T47D (cell line): ENCODE measurements at regions not wholly inside any gene's neighbourhood (a gene's known extent, or its start where the extent isn't known, plus 50 kb on each side); places are given as distances from the start of the nearest gene placed in this dataset.
"Not testable (repeated sequence)": the region's sequence is repeated elsewhere in the genome, so short reads cannot be mapped to it uniquely, and the experiment has no call there.

ENCODE experiments used
- DNase-seq, 2 experiments: peaks; one replicate each; pipeline versions ENCODE4 v3.0.0 to v3.0.0-alpha.2; 2011 to 2012; ENCODE audit warnings: low read depth in 1 of 2, low spot score in 1 of 2
- JUND ChIP-seq: IDR thresholded peaks from 2 replicates; pipeline ENCODE4 v1.6.1; 2012; ENCODE audit warnings: low read depth
- in situ Hi-C: cut with HindIII; loops from 2 replicates; pipeline ENCODE4 v1.10.0; 2016; ENCODE audit warnings: low sequenced_read_pairs, low pct_unique_long_range_greater_than_20kb

DNA sequence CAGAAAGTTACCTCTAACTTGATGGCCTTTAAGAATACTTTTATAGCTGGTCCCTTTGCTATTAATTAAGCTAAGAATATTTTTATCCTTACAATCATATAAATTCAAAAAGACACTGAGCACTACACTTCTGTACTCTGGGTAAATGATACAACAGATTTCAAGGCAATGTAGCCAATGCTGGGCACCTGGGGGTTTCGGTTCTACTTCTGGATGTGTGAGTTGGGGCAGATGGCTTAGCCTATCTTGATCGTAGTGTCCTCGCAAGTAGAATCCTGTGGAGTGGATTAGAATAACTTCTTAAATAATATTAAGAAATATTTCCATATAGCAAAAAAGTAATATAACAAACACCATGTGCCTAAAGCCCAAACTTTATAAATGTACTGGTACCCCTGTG is 96.9 kb upstream of the NT5E start:
- in situ Hi-C loops, result no loop called here
- DNase-seq, result no peak
- TF ChIP-seq JUND, result no peak

DNA sequence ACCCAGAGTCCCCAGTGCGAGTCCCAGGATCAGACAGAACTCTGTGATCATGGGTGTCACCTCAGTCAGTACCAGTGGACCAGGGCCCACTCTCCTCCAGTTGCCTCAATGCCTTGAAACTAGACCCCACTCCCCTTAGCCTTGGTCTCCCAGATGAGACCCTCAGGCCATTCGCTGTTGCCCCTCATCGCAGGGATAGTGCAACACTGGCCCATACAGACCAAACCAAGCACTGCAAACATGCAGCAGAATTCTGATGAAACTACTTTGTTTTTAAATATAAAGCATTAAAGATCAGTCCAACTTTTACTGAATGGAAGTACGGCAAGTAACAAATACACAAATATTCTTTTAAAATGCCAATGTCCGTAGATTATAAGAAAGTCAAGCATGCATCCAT is 101.2 kb upstream of the NT5E start:
- TF ChIP-seq JUND, result no peak
- no peak for DNase-seq
- in situ Hi-C loops, result no loop called here

DNA sequence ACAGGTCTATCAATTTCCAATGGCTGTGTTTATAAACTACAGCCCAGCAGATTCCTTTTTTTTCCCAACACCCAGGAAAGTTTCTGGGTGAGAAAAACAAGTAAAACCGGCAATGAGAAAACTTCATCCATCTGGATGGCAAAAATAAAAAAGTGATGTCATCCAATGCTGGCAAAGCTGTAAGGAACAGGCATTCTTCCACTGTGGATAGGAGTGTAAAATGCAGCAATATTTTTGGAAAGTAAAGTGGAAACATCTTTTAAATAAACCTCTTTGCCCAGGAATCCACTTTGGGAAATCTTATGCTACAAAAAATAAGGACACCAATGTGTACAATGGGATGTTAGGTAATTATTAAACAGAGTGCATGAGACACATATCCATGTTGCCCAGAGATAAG is 102.1 kb upstream of the NT5E start:
- DNase-seq, result no peak
- in situ Hi-C loops, result no loop called here
- TF ChIP-seq JUND, result no peak

DNA sequence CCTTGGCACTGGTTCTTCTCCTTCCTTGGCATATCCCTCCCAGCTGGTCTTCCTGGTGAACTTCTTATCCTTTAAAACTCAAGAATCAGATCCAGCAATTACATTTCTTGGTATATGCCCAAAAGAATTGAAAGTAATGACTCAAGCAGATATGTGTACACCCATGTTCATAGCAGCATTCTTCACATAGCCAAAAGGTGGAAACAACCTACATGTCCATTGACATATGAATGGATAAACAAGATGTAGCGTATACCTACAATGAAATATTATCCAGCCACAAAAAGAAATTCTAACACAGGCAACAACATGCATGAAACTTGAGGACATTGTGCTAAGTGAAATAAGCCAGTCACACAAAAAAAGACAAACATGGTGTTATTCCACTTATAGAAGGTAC is 103.7 kb upstream of the NT5E start:
- DNase-seq, result no peak
- in situ Hi-C loops, result no loop called here
- TF ChIP-seq JUND, result no peak

DNA sequence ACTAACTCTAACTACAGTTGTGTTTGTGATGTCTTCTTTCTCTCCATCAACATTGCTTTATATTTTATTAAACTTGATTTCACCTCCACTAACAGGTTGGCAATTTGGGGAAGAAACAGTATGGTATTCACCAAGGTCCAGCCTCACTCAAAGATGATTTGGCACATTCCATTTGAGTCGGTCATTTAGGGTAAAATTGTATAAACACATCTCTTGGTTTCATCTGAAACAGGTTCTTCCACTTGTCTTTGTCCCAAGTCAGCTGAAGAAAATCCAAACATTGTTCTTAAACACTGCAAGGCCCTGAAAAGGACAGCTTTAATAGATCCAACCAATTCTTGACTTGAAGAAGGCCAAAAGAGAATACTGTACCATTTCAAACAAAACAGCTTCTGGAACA is 104.9 kb upstream of the NT5E start:
- in situ Hi-C loops, result no loop called here
- DNase-seq, result peak in 1 of 2 experiments; percentile 83
- TF ChIP-seq JUND, result no peak

DNA sequence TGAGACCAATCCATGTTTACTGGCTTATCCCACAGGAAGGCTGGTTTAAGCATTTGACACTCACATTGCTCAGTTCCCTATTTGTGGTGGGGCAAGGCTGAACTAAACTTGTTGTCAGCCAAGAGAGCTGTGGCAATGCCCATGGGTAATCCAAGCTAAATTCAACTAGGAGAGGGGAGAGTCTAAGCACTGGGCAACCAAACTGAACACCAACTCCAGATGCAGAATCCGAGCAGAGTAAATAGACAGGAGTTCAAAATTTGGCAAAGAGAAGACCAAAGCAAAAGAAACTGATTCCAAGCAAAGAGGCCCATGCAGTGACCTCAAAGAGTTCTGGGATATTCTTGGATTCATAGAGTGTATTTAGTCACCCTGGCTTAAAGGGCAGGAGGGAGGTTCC is 106.5 kb upstream of the NT5E start:
- no peak for TF ChIP-seq JUND
- no peak for DNase-seq
- in situ Hi-C loops, result no loop called here

DNA sequence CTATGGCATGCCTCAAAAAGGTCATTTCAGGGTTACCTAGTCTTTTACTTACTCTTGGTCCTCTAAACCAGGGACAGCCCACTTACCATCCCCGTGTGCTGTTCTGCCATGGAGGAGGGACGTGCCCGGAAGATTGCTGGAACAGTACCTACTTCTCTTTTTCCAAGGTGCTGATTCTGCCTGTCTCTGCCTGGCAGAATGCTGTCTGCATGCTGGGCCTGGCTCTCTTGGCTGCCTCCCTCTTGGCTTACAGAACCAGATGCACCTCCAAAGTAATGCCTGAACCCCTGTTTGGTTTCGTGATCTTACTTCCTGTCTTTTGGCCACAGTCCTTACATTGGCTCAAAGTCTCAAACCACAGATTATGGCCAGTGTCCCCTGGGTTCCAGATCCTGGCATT is 120.7 kb upstream of the NT5E start:
- in situ Hi-C loops, result no loop called here
- no peak for DNase-seq
- no peak for TF ChIP-seq JUND

DNA sequence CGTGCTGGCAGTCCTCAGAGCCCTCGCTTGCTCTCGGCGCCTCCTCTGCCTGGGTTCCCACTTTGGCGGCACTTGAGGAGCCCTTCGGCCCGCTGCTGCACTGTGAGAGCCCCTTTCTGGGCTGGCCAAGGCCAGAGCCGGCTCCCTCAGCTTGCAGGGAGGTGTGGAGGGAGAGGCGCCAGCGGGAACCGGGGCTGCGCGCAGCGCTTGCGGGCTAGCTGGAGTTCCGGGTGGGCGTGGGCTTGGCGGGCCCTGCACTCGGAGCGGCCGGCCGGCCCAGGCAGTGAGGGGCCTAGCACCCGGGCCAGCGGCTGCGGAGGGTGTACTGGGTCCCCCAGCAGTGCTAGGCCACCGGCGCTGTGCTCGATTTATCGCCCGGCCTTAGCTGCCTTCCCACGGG is 124.1 kb upstream of the NT5E start:
- in situ Hi-C loops, DNase-seq: not testable (repeated sequence)

DNA sequence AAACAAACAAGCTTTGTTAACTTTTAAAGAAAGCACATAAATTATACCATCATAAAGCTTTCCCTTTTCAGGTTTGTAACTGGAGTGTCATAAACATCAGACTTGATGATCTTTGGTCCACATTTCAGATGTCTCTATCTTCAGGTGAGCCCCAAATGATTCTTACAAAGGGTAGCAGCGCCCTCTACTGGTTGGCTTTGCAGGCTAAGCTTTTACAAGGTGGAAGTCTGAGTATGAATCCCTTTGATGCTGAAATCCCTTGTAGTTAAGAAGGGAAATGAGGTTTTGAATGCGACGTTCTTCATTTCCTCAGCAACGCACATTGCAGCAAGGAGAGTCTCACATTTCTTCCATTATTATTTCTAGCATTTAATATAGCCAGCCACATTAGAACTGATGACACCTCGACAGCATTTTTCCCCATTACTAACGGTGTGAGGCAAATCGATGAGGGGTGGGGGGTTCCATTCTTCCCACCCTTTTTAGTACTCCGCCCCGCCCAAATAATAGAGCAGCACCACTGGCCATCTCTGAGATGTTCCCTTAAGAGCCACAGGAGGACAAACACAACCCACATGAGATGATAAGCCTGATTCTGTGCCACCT is 126.3 kb upstream of the NT5E start:
- TF ChIP-seq JUND, result no peak
- in situ Hi-C loops, result no loop called here
- DNase-seq, result peak; percentile 18 to 79

DNA sequence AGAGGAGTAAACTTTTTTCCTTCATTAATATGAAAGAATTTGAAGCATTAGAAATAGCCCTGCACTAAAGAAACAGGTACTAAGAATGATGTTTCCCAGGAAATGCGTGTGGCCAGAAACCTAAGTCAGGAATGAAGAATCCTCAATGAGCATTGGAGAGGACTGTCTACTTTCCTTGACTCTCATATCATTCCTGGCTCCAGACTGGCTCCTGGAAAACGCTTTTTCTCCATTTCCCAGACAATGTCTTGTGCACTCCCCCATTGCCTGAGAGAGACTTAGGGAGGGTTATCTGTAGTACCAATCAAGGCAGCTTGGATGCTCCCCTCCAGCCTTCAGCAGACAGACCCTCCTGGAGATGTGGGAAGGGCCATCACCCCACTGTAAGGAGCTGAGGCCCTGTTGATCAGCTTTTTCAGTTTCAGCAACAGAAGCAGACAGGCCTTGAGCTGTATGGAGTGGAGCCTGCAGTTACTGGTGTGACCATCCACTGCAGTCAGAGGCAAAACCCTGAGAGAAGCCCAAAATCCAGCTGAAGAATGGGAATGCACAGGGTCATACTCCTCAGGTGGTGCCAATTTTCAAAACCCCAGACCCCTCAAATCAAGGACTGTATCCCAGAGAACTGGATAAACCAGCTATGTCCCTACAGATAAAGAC is 127.3 kb upstream of the NT5E start:
- no peak for DNase-seq
- TF ChIP-seq JUND, result no peak
- in situ Hi-C loops, result no loop called here

DNA sequence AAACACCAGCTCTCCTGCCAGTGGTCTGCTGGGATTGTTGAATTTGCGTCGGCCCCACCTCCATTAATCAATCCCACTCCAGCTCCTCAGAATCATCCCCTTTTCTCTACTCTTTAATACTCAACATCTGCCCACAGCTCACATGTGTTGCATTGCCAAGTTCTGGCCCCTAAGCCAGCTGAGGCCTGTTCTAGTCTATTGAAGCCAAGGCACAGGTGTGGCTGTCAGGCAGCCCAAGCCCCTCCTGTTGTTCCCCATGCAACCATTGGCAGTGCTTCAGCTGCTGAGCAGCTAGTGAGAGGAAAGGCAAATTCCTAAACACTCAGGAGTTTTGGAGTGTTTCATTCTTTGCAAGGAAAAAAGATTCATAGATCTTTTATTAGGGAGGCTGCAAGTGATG is 128.0 kb upstream of the NT5E start:
- TF ChIP-seq JUND, result no peak
- in situ Hi-C loops, result no loop called here
- DNase-seq, result no peak

DNA sequence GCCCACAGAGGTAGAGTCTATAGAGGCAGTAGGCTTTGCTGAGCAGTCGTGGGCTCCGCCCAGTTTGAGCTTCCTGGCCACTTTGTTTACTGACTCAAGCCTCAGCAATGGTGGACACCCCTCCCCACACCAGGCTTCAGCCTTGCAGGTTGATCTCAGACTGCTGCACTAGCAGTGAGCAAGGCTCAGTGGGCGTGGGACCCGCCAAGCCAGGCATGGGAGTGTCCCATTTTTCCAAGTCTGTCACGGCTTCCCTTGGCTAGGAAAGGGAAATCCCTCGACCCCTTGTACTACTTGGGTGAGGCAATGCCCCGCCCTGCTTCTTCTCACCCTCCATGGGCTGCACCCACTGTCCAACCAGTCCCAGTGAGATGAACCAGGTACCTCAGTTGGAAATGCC is 135.3 kb upstream of the NT5E start:
- in situ Hi-C loops, result no loop called here
- DNase-seq, result no peak

DNA sequence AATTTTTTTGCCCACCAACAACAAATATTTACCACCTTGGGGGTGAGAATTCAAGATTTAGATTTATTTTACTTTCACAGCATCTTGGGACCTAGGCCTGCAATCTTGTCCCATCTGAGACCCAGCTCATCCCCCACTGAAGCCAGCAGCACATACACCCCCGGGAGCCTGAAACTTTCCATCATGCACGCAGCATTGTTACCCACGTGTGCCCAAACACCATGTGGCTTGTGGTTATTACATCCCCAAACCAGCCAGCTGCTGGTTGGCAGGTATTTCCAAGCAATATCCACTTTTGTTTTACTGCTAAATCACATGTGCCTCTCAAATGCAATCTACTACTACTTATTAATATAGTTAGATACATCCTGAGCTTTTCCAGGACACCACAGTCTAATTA is 149.3 kb upstream of the NT5E start:
- no peak for TF ChIP-seq JUND
- DNase-seq, result no peak
- in situ Hi-C loops, result no loop called here

More for the DNA sequence above, 135.3 kb upstream of the NT5E start:
- TF ChIP-seq JUND, result no peak

DNA sequence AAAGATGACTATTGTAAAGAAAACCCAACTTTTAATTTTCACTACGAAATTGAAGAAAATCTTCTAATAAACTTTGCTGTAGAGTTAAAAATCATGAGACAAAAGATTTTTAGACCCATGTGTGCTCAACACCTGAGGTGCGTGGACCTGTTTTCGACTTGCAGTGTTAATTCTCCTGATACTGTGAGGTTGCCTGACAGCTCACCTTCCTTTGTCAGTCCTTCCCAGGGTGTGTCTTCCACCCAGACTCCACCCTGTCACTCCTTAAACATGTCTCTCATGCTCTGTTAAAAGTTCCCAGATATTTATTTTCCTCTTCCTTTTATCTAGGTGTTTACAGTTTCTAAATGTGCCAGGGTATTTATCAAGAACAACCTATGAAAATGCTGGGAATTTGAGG is 151.3 kb upstream of the NT5E start:
- in situ Hi-C loops, result no loop called here
- no peak for TF ChIP-seq JUND

DNA sequence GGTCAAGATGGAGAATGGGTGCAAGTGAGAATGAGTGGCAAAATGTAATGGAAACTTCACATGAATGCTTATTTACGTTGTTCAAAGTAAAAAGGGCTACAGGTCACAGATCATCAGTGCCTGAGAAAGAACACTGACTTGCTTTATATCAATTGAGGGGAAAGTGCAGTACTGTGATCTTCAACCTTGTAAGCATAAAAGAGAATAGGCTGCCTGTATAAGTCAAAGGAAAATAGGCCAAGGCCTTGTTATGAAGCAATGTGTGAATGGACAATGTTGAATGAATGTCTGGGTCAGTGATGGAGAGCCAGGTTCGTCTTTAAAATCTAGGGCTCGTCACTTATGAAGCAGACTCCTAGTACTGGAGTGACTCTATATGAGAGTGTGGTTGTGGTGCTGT is 158.6 kb upstream of the NT5E start:
- no peak for DNase-seq
- TF ChIP-seq JUND, result no peak
- in situ Hi-C loops, result no loop called here

More for the DNA sequence above, 151.3 kb upstream of the NT5E start:
- DNase-seq, result no peak
